OCI-LY3 (cell line): ENCODE measurements at regions not wholly inside any gene's neighbourhood (a gene's known extent, or its start where the extent isn't known, plus 50 kb on each side); places are given as distances from the start of the nearest gene placed in this dataset.

Experiments used
- EZH2phosphoT487 ChIP-seq: fragments of 200-600 bp; shearing (Covaris generic); IDR thresholded peaks from 2 replicates; pipeline ENCODE4 v1.6.1; 2018; ENCODE audit warnings: antibody characterized with exemption, mixed run types, low read depth
- TF ChIP-seq, protein P1 (sequence below): fragments of 200-600, 300-600 bp; sonication (generic); IDR thresholded peaks from 2 replicates; pipeline ENCODE4 v1.5.1; 2014; ENCODE audit warnings: antibody characterized with exemption, low read length, low read depth

DNA sequence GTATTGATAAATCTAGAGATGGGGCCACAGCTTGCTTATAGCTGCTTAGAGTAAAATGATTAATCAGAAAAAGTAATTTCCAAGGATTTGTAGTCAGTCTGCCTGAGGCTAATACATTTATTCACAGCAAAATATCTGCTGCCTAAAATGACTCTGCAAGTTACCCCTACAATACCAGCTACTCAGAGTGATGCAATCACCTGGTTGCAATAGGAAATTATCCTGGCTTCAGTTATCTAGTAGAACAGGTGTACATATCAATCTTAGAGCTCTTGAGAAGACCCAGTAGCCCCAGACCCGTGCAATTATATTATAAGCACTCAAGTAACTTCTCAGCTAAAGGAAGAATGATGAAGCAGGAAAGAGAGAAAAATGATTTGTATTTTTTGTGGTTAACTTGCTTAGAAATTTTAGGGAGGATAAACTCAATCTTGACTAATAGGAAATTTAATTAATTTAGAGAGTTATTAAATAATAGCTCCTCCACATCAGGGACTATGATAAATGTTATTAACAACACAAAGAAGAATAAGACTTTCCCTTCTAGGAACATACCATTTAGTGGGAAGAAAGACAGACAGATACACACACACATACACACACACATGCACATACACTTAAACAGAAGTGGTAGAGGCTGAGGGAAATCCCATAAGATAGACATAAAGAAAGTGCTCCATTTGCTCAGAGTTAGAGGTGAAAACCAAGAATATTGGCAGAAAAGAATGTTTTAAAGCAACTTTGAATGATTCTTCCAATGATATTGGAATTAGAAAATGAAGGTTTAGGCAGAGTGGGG lies 140.4 kb upstream of the PRSS1 start:
- TF ChIP-seq, protein P1, sequence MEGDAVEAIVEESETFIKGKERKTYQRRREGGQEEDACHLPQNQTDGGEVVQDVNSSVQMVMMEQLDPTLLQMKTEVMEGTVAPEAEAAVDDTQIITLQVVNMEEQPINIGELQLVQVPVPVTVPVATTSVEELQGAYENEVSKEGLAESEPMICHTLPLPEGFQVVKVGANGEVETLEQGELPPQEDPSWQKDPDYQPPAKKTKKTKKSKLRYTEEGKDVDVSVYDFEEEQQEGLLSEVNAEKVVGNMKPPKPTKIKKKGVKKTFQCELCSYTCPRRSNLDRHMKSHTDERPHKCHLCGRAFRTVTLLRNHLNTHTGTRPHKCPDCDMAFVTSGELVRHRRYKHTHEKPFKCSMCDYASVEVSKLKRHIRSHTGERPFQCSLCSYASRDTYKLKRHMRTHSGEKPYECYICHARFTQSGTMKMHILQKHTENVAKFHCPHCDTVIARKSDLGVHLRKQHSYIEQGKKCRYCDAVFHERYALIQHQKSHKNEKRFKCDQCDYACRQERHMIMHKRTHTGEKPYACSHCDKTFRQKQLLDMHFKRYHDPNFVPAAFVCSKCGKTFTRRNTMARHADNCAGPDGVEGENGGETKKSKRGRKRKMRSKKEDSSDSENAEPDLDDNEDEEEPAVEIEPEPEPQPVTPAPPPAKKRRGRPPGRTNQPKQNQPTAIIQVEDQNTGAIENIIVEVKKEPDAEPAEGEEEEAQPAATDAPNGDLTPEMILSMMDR, result no peak
- no peak for TF ChIP-seq EZH2phosphoT487
